WTC11 (cell line): ENCODE measurements at regions not wholly inside any gene's neighbourhood (a gene's known extent, or its start where the extent isn't known, plus 50 kb on each side); places are given as distances from the start of the nearest gene placed in this dataset.

Experiments used
- ELF4 ChIP-seq: sonication (generic); formaldehyde crosslinking; IDR thresholded peaks from 2 replicates; pipeline ENCODE4 v1.8.1; 2022; ENCODE audit warnings: low read depth, mild to moderate bottlenecking, moderate library complexity, missing genetic modification reagents
- TF ChIP-seq, protein P1 (sequence below): fragments of 200-600 bp; IDR thresholded peaks from 2 replicates; pipeline ENCODE4 v1.8.0; 2022; ENCODE audit warnings: antibody characterized with exemption
- TF ChIP-seq, protein P2 (sequence below): sonication (generic); formaldehyde crosslinking; IDR thresholded peaks from 2 replicates; pipeline ENCODE4 v1.8.0; 2022; ENCODE audit warnings: mild to moderate bottlenecking, missing genetic modification reagents

DNA sequence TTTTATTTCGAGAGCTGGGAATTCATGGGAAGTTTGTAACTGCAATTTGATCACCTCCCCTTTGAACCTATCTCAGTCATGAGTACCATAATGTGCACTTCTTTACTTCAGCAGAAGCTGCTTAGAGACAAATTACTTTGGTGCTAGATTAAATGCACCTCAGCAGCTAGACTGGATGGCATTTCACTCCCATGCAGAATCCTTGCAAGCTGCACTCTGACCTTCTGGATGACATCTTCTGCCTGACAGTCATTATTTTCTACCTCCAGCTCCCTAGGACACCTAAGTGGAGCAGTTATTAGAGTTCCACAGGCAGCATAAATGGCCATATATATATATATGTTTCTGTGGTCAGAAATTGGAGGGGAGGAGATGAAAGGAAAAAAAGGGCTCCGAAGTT lies 366.0 kb upstream of the TMPRSS15 start:
- TF ChIP-seq, protein P1, sequence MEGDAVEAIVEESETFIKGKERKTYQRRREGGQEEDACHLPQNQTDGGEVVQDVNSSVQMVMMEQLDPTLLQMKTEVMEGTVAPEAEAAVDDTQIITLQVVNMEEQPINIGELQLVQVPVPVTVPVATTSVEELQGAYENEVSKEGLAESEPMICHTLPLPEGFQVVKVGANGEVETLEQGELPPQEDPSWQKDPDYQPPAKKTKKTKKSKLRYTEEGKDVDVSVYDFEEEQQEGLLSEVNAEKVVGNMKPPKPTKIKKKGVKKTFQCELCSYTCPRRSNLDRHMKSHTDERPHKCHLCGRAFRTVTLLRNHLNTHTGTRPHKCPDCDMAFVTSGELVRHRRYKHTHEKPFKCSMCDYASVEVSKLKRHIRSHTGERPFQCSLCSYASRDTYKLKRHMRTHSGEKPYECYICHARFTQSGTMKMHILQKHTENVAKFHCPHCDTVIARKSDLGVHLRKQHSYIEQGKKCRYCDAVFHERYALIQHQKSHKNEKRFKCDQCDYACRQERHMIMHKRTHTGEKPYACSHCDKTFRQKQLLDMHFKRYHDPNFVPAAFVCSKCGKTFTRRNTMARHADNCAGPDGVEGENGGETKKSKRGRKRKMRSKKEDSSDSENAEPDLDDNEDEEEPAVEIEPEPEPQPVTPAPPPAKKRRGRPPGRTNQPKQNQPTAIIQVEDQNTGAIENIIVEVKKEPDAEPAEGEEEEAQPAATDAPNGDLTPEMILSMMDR = no peak
- TF ChIP-seq, protein P2, sequence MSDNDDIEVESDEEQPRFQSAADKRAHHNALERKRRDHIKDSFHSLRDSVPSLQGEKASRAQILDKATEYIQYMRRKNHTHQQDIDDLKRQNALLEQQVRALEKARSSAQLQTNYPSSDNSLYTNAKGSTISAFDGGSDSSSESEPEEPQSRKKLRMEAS = no peak
- TF ChIP-seq ELF4 (CRISPR knock-in tag) = no peak
